Stomach (tissue), 8 donors: ENCODE measurements at regions not wholly inside any gene's neighbourhood (a gene's known extent, or its start where the extent isn't known, plus 50 kb on each side); places are given as distances from the start of the nearest gene placed in this dataset.

Experiments
- DNase-seq, 2 donors: peaks; one replicate each; pipeline versions ENCODE4 v3.0.0 to v3.0.0-alpha.2; 2013 to 2019
- H3K27ac ChIP-seq, 5 donors: fragments of 200-600 bp in 4 of 5; sonication (generic) in 4 of 5; one replicate each; pipeline ENCODE4 v1.5.1; 2013 to 2019; ENCODE audit warnings: mild to moderate bottlenecking in 1 of 5, moderate library complexity in 1 of 5
- H3K27me3 ChIP-seq, 3 donors: fragments of 200-600 bp; sonication (generic); one replicate each; pipeline ENCODE4 v1.5.1; 2017 to 2019; ENCODE audit warnings: mixed run types in 1 of 3
- H3K36me3 ChIP-seq, 4 donors: fragments of 200-600 bp; sonication (generic); 1 replicate in 3 of 4; 2 replicates in 1 of 4; pipeline ENCODE4 v1.5.1; 2016 to 2019
- H3K4me1 ChIP-seq, 4 donors: fragments of 200-600 bp; sonication (generic); one replicate each; pipeline ENCODE4 v1.5.1; 2016 to 2019
- H3K4me3 ChIP-seq, 4 donors: fragments of 200-600 bp; sonication (generic) in 3 of 4; one replicate each; pipeline ENCODE4 v1.5.1; 2016 to 2019; ENCODE audit warnings: mild to moderate bottlenecking in 1 of 4
- H3K9me3 ChIP-seq, 4 donors: fragments of 200-600 bp; sonication (generic); one replicate each; pipeline ENCODE4 v1.5.1; 2016 to 2019
- EP300 ChIP-seq: sonication (generic); formaldehyde crosslinking; IDR thresholded peaks from one replicate; pipeline ENCODE4 v1.6.1; 2017; ENCODE audit warnings: antibody characterized with exemption
- POLR2A ChIP-seq, 4 donors: fragments of 450-650 bp; IDR thresholded peaks; one replicate each; pipeline ENCODE4 v1.6.1; 2016; ENCODE audit warnings: antibody characterized with exemption in 4 of 4, control low read depth in 2 of 4, mild to moderate bottlenecking in 1 of 4, moderate library complexity in 1 of 4
- POLR2AphosphoS5 ChIP-seq, 3 donors: sonication (generic); formaldehyde crosslinking; IDR thresholded peaks; one replicate each; pipeline ENCODE4 v1.6.1; 2016; ENCODE audit warnings: antibody characterized with exemption in 3 of 3
- WGBS, 5 donors: extraction: QIAGEN DNeasy Blood & Tissue Kit in 3 of 5; methylation state at CpG; one replicate each; pipeline versions ENCODE4 v1.1.5 to v1.1.7; 2013 to 2018; 5-methylcytosine and 5-hydroxymethylcytosine counted together
- intact Hi-C: fragments of 100-400 bp; cut with DNase I; formaldehyde crosslinking; loops from one replicate; pipeline ENCODE4 v1.15.1; 2023; ENCODE audit warnings: low total_unique reads
- TF ChIP-seq, protein P1 (sequence below), 7 experiments: fragments of 450-650 bp in 4 of 7; fragments of 200-600 bp in 3 of 7; sonication (generic) in 3 of 7; IDR thresholded peaks; one replicate each; pipeline ENCODE4 v1.5.1; 2016 to 2019; ENCODE audit warnings: antibody characterized with exemption in 7 of 7, control low read depth in 2 of 7, mild to moderate bottlenecking in 1 of 7
- donor health status: healthy with polysubstance abuse.
- donor health status: Bipolar disorder and iron deficiency.
- donor health status: healthy.

DNA sequence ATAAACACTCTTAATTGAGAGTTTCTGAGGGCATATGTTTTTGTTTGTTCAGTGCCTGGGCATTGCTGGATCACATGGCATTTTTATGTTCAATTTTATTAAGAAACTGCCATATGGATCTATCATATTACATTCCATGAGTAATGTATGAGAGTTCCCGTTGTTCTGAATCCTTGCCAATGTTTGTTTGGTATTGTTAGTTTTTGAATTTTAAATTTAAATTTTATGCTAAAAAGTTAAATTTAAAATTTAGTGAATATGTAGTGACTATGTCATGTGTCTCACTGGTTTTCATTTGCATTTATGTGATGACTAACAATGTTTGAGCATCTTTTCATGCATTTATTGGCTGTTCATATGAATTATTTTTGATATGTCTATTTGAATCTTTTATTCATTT is 54.8 kb upstream of the GEMIN8 start:
- Histone ChIP-seq H3K36me3 (no peaks in the 10 kb centered on the region), H3K27ac (no peak overlapping the region), H3K9me3 (no peaks in the 10 kb centered on the region), H3K4me3 (no peak overlapping the region), H3K4me1 (no peaks in the 10 kb centered on the region), H3K27me3 (no peaks in the 10 kb centered on the region)
- WGBS, 5 donors = 53 to 75% (median 56%) methylated on average over 1 of the region's 1 CpG
- TF ChIP-seq POLR2A (IDR thresholded peaks at IDR 0.05) (no peak), POLR2AphosphoS5 (IDR thresholded peaks at IDR 0.05) (no peak), EP300 (no peak)
- TF ChIP-seq, protein P1, sequence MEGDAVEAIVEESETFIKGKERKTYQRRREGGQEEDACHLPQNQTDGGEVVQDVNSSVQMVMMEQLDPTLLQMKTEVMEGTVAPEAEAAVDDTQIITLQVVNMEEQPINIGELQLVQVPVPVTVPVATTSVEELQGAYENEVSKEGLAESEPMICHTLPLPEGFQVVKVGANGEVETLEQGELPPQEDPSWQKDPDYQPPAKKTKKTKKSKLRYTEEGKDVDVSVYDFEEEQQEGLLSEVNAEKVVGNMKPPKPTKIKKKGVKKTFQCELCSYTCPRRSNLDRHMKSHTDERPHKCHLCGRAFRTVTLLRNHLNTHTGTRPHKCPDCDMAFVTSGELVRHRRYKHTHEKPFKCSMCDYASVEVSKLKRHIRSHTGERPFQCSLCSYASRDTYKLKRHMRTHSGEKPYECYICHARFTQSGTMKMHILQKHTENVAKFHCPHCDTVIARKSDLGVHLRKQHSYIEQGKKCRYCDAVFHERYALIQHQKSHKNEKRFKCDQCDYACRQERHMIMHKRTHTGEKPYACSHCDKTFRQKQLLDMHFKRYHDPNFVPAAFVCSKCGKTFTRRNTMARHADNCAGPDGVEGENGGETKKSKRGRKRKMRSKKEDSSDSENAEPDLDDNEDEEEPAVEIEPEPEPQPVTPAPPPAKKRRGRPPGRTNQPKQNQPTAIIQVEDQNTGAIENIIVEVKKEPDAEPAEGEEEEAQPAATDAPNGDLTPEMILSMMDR (IDR thresholded peaks at IDR 0.05) = no peak
- intact Hi-C loops = no loop called here
- DNase-seq = no peak

DNA sequence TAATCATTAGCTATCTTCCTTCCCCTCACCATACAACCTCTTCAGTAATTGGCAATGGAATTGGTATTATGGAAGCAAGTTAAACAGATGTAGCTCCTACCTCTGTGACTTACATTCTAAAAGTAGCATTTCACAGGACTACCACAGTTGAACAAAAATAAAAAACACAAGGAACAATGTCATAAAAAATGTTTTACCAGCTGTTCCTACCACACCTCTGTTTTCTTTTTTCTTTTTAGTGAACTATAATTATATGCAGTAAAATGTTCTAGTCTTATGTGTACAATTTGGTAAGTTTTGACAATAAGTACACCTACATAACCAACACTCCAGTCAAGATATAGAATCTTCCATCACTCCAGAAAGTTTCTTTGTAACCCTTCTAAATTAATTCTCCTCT is 54.1 kb upstream of the GEMIN8 start:
- Histone ChIP-seq H3K27ac (no peak overlapping the region), H3K4me3 (no peak overlapping the region), H3K36me3 (no peaks in the 10 kb centered on the region), H3K4me1 (no peaks in the 10 kb centered on the region), H3K27me3 (no peaks in the 10 kb centered on the region), H3K9me3 (no peaks in the 10 kb centered on the region)
- no peak for DNase-seq
- intact Hi-C loops = no loop called here
- TF ChIP-seq POLR2AphosphoS5 (IDR thresholded peaks at IDR 0.05) (no peak), EP300 (no peak), POLR2A (IDR thresholded peaks at IDR 0.05) (no peak)
- TF ChIP-seq, protein P1 (IDR thresholded peaks at IDR 0.05) = no peak

GRCh38 chrX:14079891-14080430 is 50.3 kb upstream of the GEMIN8 start:
- intact Hi-C loops = no loop called here
- no peak for TF ChIP-seq EP300
- no peak for TF ChIP-seq POLR2AphosphoS5 (IDR thresholded peaks at IDR 0.05)
- TF ChIP-seq, protein P1 (IDR thresholded peaks at IDR 0.05) = no peak
- no peak for TF ChIP-seq POLR2A (IDR thresholded peaks at IDR 0.05)
- peak in 1 of 2 donors; percentile 2 for DNase-seq
- peaks cover 0 to 5% (median 0%) of the 10 kb centered on the region in 3 donors for H3K27me3 ChIP-seq
- no peak overlapping the region for H3K27ac ChIP-seq
- H3K4me3 ChIP-seq = no peak overlapping the region
- H3K9me3 ChIP-seq = no peaks in the 10 kb centered on the region
- H3K4me1 ChIP-seq = no peaks in the 10 kb centered on the region
- H3K36me3 ChIP-seq = no peaks in the 10 kb centered on the region
- 53 to 84% (median 77%) methylated on average over 2 of the region's 2 CpGs for WGBS, 5 donors
